ENCODE measurements at regions not wholly inside any gene's neighbourhood (a gene's known extent, or its start where the extent isn't known, plus 50 kb on each side); places are given as distances from the start of the nearest gene placed in this dataset.

DNA sequence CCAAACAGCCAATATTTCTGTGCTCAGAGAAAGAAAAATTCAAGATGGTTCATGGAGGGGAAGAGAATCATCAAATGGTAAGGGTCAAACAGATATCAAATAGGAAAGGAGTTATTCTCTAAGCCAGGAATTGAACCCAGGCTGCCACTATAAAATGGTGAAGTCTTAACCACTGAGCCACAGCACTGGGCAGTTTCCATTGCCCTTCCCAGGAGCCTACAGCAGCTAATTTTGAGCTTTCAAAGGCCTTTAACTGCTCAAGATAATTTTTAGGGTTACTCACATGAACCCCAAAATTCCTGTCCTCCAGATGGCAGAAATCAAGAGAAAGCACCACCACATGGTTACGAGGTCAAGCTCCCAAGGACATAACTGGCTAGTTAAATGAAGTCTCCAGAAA is 176.2 kb downstream of the KIF18A start:
- 79 to 84% (median 82%) methylated on average over 1 of the region's 1 CpG for WGBS, 3 donors
- no peaks in the 10 kb centered on the region for H3K27me3 ChIP-seq (ENCODE audit: control insufficient read depth in 3 of 3, insufficient read depth in 3 of 3, low read length in 3 of 3)
- DNase-seq (no peak), FAIRE-seq (no peak)
- no peak overlapping the region for H3K27ac ChIP-seq (ENCODE audit: low read depth in 1 of 3, low read length in 2 of 3)
- H3K4me3 ChIP-seq (ENCODE audit: low read depth in 1 of 3, low read length in 3 of 3): no peak overlapping the region
- no peaks in the 10 kb centered on the region for H3K4me1 ChIP-seq (ENCODE audit: control insufficient read depth in 3 of 3, insufficient read depth in 2 of 3, low read depth in 1 of 3, low read length in 2 of 3)
- no peaks in the 10 kb centered on the region for H3K9me3 ChIP-seq (ENCODE audit: control insufficient read depth in 2 of 2, insufficient read depth in 1 of 2, low read depth in 1 of 2, low read length in 1 of 2)
- no peaks in the 10 kb centered on the region for H3K36me3 ChIP-seq (ENCODE audit: control insufficient read depth in 3 of 3, insufficient read depth in 2 of 3, low read depth in 1 of 3, low read length in 3 of 3)

DNA sequence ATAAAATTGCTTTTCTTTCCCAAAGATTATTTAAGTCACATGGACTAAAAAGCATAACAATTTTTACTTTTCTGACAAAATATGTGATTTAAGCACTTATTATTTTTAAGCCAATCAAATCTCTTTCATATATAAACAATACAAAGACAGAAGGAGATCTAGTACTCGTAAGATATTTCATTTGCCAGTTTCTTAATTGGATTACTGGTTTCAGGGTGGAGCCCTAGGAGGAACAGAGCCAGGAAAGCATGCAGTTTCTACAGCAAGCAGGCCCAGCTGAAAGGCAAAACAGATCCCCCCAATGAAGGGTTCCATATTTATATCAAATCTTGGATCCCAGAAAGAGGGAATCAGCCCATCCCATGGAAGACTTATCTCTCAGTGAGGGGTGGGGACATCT is 177.0 kb downstream of the KIF18A start:
- 44 to 65% (median 65%) methylated on average over 1 of the region's 1 CpG for WGBS, 3 donors
- no peaks in the 10 kb centered on the region for H3K4me1 ChIP-seq (ENCODE audit: control insufficient read depth in 3 of 3, insufficient read depth in 2 of 3, low read depth in 1 of 3, low read length in 2 of 3)
- no peaks in the 10 kb centered on the region for H3K36me3 ChIP-seq (ENCODE audit: control insufficient read depth in 3 of 3, insufficient read depth in 2 of 3, low read depth in 1 of 3, low read length in 3 of 3)
- H3K27me3 ChIP-seq (ENCODE audit: control insufficient read depth in 3 of 3, insufficient read depth in 3 of 3, low read length in 3 of 3): no peaks in the 10 kb centered on the region
- FAIRE-seq (no peak), DNase-seq (no peak)
- no peak overlapping the region for H3K27ac ChIP-seq (ENCODE audit: low read depth in 1 of 3, low read length in 2 of 3)
- H3K9me3 ChIP-seq (ENCODE audit: control insufficient read depth in 2 of 2, insufficient read depth in 1 of 2, low read depth in 1 of 2, low read length in 1 of 2): no peaks in the 10 kb centered on the region
- H3K4me3 ChIP-seq (ENCODE audit: low read depth in 1 of 3, low read length in 3 of 3): no peak overlapping the region

DNA sequence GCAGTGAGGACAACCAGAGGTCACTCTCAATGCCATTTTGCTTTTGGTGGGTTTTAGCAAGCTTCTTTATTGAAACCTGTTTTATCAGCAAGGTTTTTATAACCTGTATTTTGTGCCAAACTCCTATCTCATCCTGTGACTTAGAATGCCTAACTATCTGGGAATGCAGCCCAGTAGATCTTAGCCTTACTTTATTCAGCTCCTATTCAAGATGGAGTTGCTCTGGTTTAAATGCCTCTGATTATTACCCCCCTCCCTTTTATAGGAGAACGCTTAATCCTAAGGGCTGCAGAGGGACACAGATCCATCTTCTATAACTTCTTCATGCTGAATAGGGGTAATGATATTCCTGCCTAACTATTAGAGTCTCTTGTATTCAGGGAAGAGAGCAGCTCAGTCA is 179.1 kb downstream of the KIF18A start:
- H3K9me3 ChIP-seq (ENCODE audit: control insufficient read depth in 2 of 2, insufficient read depth in 1 of 2, low read depth in 1 of 2, low read length in 1 of 2): peaks cover 0 to 4% of the 10 kb centered on the region in 2 donors
- DNase-seq (no peak), FAIRE-seq (no peak)
- H3K4me3 ChIP-seq (ENCODE audit: low read depth in 1 of 3, low read length in 3 of 3): no peak overlapping the region
- H3K36me3 ChIP-seq (ENCODE audit: control insufficient read depth in 3 of 3, insufficient read depth in 2 of 3, low read depth in 1 of 3, low read length in 3 of 3): no peaks in the 10 kb centered on the region
- H3K4me1 ChIP-seq (ENCODE audit: control insufficient read depth in 3 of 3, insufficient read depth in 2 of 3, low read depth in 1 of 3, low read length in 2 of 3): no peaks in the 10 kb centered on the region
- 41 to 91% (median 44%) methylated on average over 1 of the region's 1 CpG for WGBS, 3 donors
- no peaks in the 10 kb centered on the region for H3K27me3 ChIP-seq (ENCODE audit: control insufficient read depth in 3 of 3, insufficient read depth in 3 of 3, low read length in 3 of 3)
- no peak overlapping the region for H3K27ac ChIP-seq (ENCODE audit: low read depth in 1 of 3, low read length in 2 of 3)

DNA sequence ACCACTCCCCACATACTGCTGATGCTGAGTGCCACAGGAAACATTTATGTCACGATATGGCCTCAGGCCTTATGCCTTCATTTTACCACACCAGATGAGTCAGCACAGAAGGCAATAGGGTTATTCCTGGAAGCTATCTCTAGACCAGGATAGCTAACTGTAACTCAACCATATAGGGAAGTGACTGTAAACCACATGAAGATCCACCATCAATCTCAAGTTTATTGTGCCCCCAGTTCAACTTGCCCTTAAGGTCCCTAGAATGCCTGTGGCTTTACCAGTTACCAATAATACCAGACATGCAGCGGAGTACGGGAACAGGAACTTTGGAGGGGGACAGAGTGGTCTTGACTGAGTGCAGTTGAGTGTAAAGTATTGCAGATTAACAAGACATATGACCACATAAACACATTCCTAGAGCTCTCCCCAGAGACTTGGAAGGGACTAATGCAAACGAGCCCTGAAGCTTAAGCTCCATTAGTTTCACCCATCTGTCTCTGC is 180.9 kb downstream of the KIF18A start:
- Histone ChIP-seq H3K27ac (ENCODE audit: low read depth in 1 of 3, low read length in 2 of 3) (no peak overlapping the region), H3K4me1 (ENCODE audit: control insufficient read depth in 3 of 3, insufficient read depth in 2 of 3, low read depth in 1 of 3, low read length in 2 of 3) (no peaks in the 10 kb centered on the region), H3K36me3 (ENCODE audit: control insufficient read depth in 3 of 3, insufficient read depth in 2 of 3, low read depth in 1 of 3, low read length in 3 of 3) (no peaks in the 10 kb centered on the region), H3K4me3 (ENCODE audit: low read depth in 1 of 3, low read length in 3 of 3) (no peak overlapping the region), H3K27me3 (ENCODE audit: control insufficient read depth in 3 of 3, insufficient read depth in 3 of 3, low read length in 3 of 3) (no peaks in the 10 kb centered on the region), H3K9me3 (ENCODE audit: control insufficient read depth in 2 of 2, insufficient read depth in 1 of 2, low read depth in 1 of 2, low read length in 1 of 2) (peaks cover 0 to 4% of the 10 kb centered on the region in 2 donors)
- WGBS, 3 donors: 71 to 85% (median 72%) methylated on average over 4 of the region's 4 CpGs
- DNase-seq (no peak), FAIRE-seq (no peak)

DNA sequence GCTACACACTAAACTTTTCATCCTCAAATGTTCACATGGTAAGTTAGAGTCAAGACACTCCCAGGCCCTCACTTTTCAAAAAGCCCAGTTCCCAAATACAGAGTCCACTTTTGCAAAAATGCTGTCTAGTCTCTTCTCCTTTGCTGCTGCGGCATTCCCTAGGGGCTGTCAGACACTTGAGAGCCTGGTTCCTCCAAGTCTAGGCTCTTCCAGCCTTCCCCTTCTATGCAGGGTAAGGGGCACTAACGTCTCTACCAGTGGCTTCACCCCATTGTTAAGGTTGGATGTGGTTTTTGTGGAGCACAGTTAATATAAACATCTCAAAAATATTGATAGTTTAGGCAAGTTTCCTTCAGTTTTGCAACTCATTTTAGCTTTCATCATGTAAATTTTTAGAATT is 181.5 kb downstream of the KIF18A start:
- DNase-seq (no peak), FAIRE-seq (no peak)
- H3K4me3 ChIP-seq (ENCODE audit: low read depth in 1 of 3, low read length in 3 of 3): no peak overlapping the region
- no peaks in the 10 kb centered on the region for H3K4me1 ChIP-seq (ENCODE audit: control insufficient read depth in 3 of 3, insufficient read depth in 2 of 3, low read depth in 1 of 3, low read length in 2 of 3)
- H3K27me3 ChIP-seq (ENCODE audit: control insufficient read depth in 3 of 3, insufficient read depth in 3 of 3, low read length in 3 of 3): no peaks in the 10 kb centered on the region
- H3K9me3 ChIP-seq (ENCODE audit: control insufficient read depth in 2 of 2, insufficient read depth in 1 of 2, low read depth in 1 of 2, low read length in 1 of 2): peaks cover 0 to 4% of the 10 kb centered on the region in 2 donors
- WGBS, 3 donors: 64 to 75% (median 65%) methylated on average over 2 of the region's 2 CpGs
- no peaks in the 10 kb centered on the region for H3K36me3 ChIP-seq (ENCODE audit: control insufficient read depth in 3 of 3, insufficient read depth in 2 of 3, low read depth in 1 of 3, low read length in 3 of 3)
- H3K27ac ChIP-seq (ENCODE audit: low read depth in 1 of 3, low read length in 2 of 3): no peak overlapping the region

DNA sequence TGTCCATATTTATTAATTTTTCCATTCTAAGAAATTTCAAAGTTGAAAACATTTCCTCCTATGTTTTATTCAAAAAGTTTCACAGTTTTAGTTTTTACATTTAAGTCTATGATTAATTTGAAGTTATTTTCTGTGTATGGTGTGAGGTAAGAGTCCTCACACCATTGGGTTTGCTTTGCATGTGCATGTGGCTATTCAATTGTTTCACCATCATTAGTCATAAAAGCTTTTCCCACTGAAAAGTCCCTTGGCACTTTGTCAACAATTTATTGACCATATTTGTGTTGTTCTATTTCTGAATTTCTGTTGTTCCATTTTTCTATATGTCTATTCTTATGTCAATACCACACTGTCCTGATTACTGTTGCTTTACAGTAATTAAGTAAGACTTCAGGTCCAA is 186.5 kb downstream of the KIF18A start:
- H3K4me3 ChIP-seq (ENCODE audit: low read depth in 1 of 3, low read length in 3 of 3): no peak overlapping the region
- peaks cover 0 to 4% of the 10 kb centered on the region in 2 donors for H3K9me3 ChIP-seq (ENCODE audit: control insufficient read depth in 2 of 2, insufficient read depth in 1 of 2, low read depth in 1 of 2, low read length in 1 of 2)
- H3K27ac ChIP-seq (ENCODE audit: low read depth in 1 of 3, low read length in 2 of 3): no peak overlapping the region
- H3K36me3 ChIP-seq (ENCODE audit: control insufficient read depth in 3 of 3, insufficient read depth in 2 of 3, low read depth in 1 of 3, low read length in 3 of 3): no peaks in the 10 kb centered on the region
- FAIRE-seq (no peak), DNase-seq (no peak)
- H3K4me1 ChIP-seq (ENCODE audit: control insufficient read depth in 3 of 3, insufficient read depth in 2 of 3, low read depth in 1 of 3, low read length in 2 of 3): no peaks in the 10 kb centered on the region
- H3K27me3 ChIP-seq (ENCODE audit: control insufficient read depth in 3 of 3, insufficient read depth in 3 of 3, low read length in 3 of 3): no peaks in the 10 kb centered on the region

GRCh38 chr11:27916541-27917100 is 191.3 kb downstream of the KIF18A start:
- Histone ChIP-seq H3K4me1 (ENCODE audit: control insufficient read depth in 3 of 3, insufficient read depth in 2 of 3, low read depth in 1 of 3, low read length in 2 of 3) (no peaks in the 10 kb centered on the region), H3K27ac (ENCODE audit: low read depth in 1 of 3, low read length in 2 of 3) (no peak overlapping the region), H3K27me3 (ENCODE audit: control insufficient read depth in 3 of 3, insufficient read depth in 3 of 3, low read length in 3 of 3) (no peaks in the 10 kb centered on the region), H3K9me3 (ENCODE audit: control insufficient read depth in 2 of 2, insufficient read depth in 1 of 2, low read depth in 1 of 2, low read length in 1 of 2) (no peaks in the 10 kb centered on the region), H3K4me3 (ENCODE audit: low read depth in 1 of 3, low read length in 3 of 3) (no peak overlapping the region), H3K36me3 (ENCODE audit: control insufficient read depth in 3 of 3, insufficient read depth in 2 of 3, low read depth in 1 of 3, low read length in 3 of 3) (no peaks in the 10 kb centered on the region)
- DNase-seq (no peak), FAIRE-seq (no peak)
- WGBS, 3 donors: 77 to 85% (median 84%) methylated on average over 6 of the region's 6 CpGs

GRCh38 chr11:27914080-27914479 is 193.9 kb downstream of the KIF18A start:
- Histone ChIP-seq H3K4me3 (ENCODE audit: low read depth in 1 of 3, low read length in 3 of 3) (no peak overlapping the region), H3K27ac (ENCODE audit: low read depth in 1 of 3, low read length in 2 of 3) (no peak overlapping the region), H3K36me3 (ENCODE audit: control insufficient read depth in 3 of 3, insufficient read depth in 2 of 3, low read depth in 1 of 3, low read length in 3 of 3) (no peaks in the 10 kb centered on the region), H3K27me3 (ENCODE audit: control insufficient read depth in 3 of 3, insufficient read depth in 3 of 3, low read length in 3 of 3) (no peaks in the 10 kb centered on the region), H3K9me3 (ENCODE audit: control insufficient read depth in 2 of 2, insufficient read depth in 1 of 2, low read depth in 1 of 2, low read length in 1 of 2) (no peaks in the 10 kb centered on the region), H3K4me1 (ENCODE audit: control insufficient read depth in 3 of 3, insufficient read depth in 2 of 3, low read depth in 1 of 3, low read length in 2 of 3) (no peaks in the 10 kb centered on the region)
- DNase-seq: no peak
- no peak for FAIRE-seq

- Histone ChIP-seq H3K27me3 (ENCODE audit: control insufficient read depth in 3 of 3, insufficient read depth in 3 of 3, low read length in 3 of 3) (no peaks in the 10 kb centered on the region), H3K4me3 (ENCODE audit: low read depth in 1 of 3, low read length in 3 of 3) (no peak overlapping the region), H3K9me3 (ENCODE audit: control insufficient read depth in 2 of 2, insufficient read depth in 1 of 2, low read depth in 1 of 2, low read length in 1 of 2) (no peaks in the 10 kb centered on the region), H3K27ac (ENCODE audit: low read depth in 1 of 3, low read length in 2 of 3) (no peak overlapping the region), H3K36me3 (ENCODE audit: control insufficient read depth in 3 of 3, insufficient read depth in 2 of 3, low read depth in 1 of 3, low read length in 3 of 3) (no peaks in the 10 kb centered on the region), H3K4me1 (ENCODE audit: control insufficient read depth in 3 of 3, insufficient read depth in 2 of 3, low read depth in 1 of 3, low read length in 2 of 3) (no peaks in the 10 kb centered on the region)
- no peak for FAIRE-seq
- 65 to 67% (median 65%) methylated on average over 3 of the region's 3 CpGs for WGBS, 3 donors
- DNase-seq: no peak
Measured at GRCh38 chr11:27913650-27914049, 194.3 kb downstream of the KIF18A start.

All from small intestine (tissue), 7 donors.